ENCODE measurements at regions not wholly inside any gene's neighbourhood (a gene's known extent, or its start where the extent isn't known, plus 50 kb on each side); places are given as distances from the start of the nearest gene placed in this dataset.

DNA sequence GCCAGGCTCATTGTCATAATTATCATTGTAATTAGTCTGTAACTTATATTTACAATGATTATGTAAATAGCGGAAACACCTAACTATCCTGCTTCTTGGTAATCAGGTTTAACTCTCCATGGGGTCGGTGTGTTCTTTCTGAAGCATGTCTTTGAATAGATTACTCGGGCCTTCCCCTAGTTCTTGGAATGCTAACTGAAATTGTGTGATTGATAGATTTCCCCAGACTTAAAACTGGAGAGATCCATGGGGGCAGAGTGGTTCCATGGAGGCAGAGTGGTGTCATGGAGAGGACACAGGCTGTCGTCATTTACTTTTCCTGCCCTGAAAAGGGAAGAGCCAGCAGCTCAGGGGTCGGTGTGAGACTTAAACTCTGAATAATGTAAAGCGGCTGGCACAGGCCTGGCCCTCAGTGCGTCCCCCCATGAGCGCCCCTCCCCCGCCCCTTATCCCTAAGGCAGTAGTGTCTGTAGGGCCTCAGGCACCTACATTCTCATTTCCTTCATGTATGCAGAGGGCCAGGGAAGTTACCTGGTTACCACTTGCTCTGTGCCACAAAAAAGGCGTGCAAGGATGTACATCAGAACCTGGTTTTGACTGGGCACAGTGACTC lies 225.1 kb downstream of the TM9SF2 start:
- ATAC-seq (no peak), DNase-seq (no peak)
- intact Hi-C loops (cut with DNase I), result no loop called here

DNA sequence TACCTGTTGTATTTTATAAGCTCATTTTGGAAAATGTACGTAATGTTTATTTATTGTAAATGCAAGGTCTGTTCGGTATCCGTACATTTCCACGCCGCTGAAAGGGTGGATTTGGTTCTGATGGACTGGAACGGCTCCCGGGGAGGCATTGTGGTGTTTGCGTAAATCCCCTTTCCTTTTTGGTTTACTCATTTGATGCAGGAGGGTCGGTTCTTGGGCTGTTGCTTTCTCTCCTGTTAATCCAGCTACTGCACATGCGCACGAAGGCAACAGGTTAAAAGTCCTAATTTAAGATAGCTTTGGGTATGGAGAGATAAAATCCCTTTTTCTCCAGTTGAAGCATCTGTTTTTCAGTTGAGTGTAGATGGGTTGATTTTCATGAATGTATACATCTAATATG lies 224.4 kb downstream of the TM9SF2 start:
- ATAC-seq (no peak), DNase-seq (no peak)
- intact Hi-C loops (cut with DNase I), result no loop called here

GRCh38 chr13:99724633-99725517 lies 223.6 kb downstream of the TM9SF2 start:
- DNase-seq (no peak), ATAC-seq (no peak)
- intact Hi-C loops (cut with DNase I), result no loop called here

GRCh38 chr13:99723878-99724277 lies 222.6 kb downstream of the TM9SF2 start:
- no peak for ATAC-seq

DNA sequence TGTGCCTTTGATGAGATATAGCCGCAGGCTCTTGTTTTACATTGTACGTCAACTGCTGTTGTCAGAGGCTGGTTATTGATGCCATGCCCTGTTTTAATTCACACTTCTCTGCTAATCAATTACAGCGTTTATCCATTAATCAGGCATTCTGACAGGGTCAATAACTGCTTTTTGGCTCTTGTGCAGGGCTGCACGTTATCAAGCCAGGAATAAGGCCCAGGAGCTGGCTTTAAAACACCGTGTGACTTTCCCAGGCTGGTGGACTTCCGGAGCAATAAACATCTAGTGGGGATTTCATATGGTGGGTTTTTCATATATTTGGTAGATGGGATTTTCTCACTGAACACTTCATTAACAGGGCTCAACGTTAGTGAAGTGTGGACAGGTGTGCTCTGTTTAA lies 221.7 kb downstream of the TM9SF2 start:
- intact Hi-C loops (cut with DNase I), result no loop called here
- DNase-seq (no peak), ATAC-seq (no peak)

More at GRCh38 chr13:99723878-99724277, 222.6 kb downstream of the TM9SF2 start:
- intact Hi-C loops (cut with DNase I), result no loop called here
- DNase-seq, result no peak

- DNase-seq (no peak), ATAC-seq (no peak)
- intact Hi-C loops (cut with DNase I), result no loop called here
These were observed 221.1 kb downstream of the TM9SF2 start for GRCh38 chr13:99722338-99722818.

GRCh38 chr13:99721606-99722337 lies 220.5 kb downstream of the TM9SF2 start:
- no peak for ATAC-seq
- intact Hi-C loops (cut with DNase I), result no loop called here
- no peak for DNase-seq

GRCh38 chr13:99717959-99718674 lies 216.8 kb downstream of the TM9SF2 start:
- no peak for ATAC-seq
- intact Hi-C loops (cut with DNase I), result no loop called here
- DNase-seq, result no peak

DNA sequence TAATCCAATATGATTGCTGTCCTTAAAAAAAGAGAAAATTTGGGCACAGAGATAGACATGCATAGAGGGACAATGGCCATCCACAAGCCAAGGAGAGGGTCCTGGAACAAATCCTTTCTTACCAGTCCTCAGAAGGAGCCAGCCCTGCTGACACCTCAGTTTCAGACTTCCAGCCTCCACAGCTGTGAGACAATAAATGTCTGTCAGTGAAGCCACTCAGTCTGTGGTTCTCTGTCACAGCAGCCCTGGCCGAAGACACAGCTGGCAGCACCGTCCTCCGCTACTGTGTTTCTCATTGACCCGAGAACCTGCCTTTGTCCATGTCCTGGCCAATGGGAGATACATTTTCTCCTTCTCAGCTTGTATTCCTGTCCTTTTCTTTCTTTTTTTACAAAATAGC lies 207.9 kb downstream of the TM9SF2 start:
- ATAC-seq (no peak), DNase-seq (no peak)
- intact Hi-C loops (cut with DNase I), result no loop called here

- DNase-seq (no peak), ATAC-seq (no peak)
These were observed 203.1 kb downstream of the TM9SF2 start for GRCh38 chr13:99704390-99704789.

GRCh38 chr13:99703908-99704307 lies 202.6 kb downstream of the TM9SF2 start:
- DNase-seq, result no peak
- ATAC-seq, result no peak
- intact Hi-C loops (cut with DNase I), result no loop called here

More at GRCh38 chr13:99704390-99704789, 203.1 kb downstream of the TM9SF2 start:
- intact Hi-C loops (cut with DNase I), result no loop called here

- no peak for ATAC-seq
- no peak for DNase-seq
- intact Hi-C loops (cut with DNase I), result no loop called here
These were observed 201.5 kb downstream of the TM9SF2 start for GRCh38 chr13:99702687-99703319.

GRCh38 chr13:99700468-99700867 lies 199.2 kb downstream of the TM9SF2 start:
- intact Hi-C loops (cut with DNase I), result no loop called here
- DNase-seq, result no peak
- ATAC-seq, result no peak

DNA sequence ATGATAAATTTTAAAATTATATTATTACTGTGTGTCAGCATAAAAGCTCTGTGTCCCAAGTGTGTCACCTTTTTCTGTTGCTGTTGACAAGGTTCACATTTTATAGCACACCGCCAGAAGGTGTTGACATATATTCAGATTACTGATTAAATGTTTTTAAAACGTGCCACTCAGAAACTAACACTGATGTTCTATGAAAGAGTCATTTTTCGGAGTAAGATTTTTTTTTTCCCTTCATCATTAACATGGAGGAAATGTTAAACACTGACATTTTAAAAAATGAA lies 197.5 kb downstream of the TM9SF2 start:
- no peak for ATAC-seq
- intact Hi-C loops (cut with DNase I), result no loop called here
- no peak for DNase-seq

GRCh38 chr13:99698010-99698815 lies 196.9 kb downstream of the TM9SF2 start:
- no peak for DNase-seq
- intact Hi-C loops (cut with DNase I), result no loop called here
- no peak for ATAC-seq

DNA sequence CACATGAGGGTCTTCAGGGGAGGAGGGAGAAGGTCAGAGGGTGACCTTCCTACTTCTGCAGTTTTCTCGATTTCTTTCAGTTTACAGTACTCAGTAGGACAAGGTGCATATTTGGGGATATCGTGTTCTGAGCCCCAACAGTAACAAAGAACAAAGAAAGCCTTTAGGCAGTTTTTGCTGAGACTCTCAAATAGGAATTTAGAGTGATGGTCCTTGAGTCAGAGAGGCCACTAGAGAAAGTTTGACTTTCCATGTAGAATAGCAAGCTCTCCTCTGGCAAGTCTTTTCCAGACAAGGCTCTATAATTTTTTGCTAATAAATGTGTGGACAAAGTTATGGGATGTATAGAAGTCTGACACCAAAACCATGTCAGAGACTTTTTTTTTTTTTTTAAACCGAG lies 194.6 kb downstream of the TM9SF2 start:
- DNase-seq (no peak), ATAC-seq (no peak)
- intact Hi-C loops (cut with DNase I), result no loop called here

DNA sequence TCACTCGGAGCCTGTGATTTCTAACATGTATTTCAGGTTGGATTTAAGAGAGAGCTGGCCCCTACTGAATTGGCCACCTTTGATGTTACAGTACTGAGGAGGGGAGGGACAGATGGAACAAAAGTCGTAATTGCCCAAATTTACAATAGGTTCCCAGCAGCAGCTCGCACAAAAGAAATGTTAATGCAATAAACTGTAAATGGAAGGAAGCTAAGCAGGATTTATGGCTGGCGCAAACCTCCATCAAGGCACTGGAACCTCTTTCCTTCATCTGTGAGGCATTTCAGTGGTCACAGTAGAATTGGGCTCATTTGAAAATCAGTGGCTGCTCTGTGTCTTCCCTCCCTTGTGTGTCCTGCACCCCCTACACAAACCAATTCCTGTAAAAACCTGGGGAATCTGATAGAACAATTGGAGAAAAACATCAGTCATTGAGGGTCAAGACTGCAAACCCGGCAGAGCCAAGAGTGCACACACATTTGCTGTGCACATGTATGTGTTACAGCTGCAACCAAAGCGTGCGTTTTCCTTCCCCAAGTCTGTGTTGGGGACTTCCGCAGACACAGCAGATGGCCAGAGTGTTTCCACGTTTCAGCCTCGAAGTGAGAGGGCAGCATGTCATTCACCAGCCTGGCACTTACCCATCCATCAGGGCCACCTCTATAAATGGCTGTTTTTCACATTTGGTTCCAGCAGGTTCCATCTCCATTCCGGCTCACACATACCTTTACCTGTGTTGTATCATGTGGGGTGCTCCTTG lies 192.8 kb downstream of the TM9SF2 start:
- intact Hi-C loops (cut with DNase I), result no loop called here
- no peak for DNase-seq

GRCh38 chr13:99693351-99693750 lies 192.1 kb downstream of the TM9SF2 start:
- DNase-seq, result no peak
- intact Hi-C loops (cut with DNase I), result no loop called here
- no peak for ATAC-seq

More for the DNA sequence above, 192.8 kb downstream of the TM9SF2 start:
- no peak for ATAC-seq

Measured in left cardiac atrium (tissue), 4 donors.